ENCODE measurements at regions not wholly inside any gene's neighbourhood (a gene's known extent, or its start where the extent isn't known, plus 50 kb on each side); places are given as distances from the start of the nearest gene placed in this dataset.

DNA sequence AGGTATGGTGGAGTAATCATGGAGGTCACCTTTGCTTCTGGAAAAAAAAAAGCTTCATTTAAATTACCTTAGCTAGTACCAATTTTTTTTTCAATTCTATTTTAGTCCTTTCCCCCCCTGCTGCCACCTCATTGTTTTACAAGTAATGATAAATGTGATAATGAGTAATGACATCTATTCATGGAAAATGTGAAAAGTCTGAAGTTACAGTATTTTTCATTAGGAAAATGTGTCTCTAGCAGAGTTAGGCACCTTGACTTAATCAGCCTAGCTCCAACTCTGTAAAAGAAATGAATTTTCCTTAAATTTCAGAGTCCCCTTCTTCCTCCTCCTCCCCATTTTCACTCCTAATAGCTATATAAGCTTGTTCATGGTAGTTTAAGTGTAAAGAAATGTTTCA is 204.9 kb upstream of the USP25 start:
- H3K9ac ChIP-seq (ENCODE audit: insufficient read depth, low read length, poor library complexity, severe bottlenecking): no peak overlapping the region
- H3K36me3 Mint-ChIP-seq: no peaks in the 10 kb centered on the region
- H3K27me3 ChIP-seq (ENCODE audit: control insufficient read depth in 2 of 2, insufficient read depth in 2 of 2, low read length in 2 of 2): no peaks in the 10 kb centered on the region
- H3K36me3 ChIP-seq (replicated peaks in 1 of 2; ENCODE audit: control insufficient read depth in 1 of 2, insufficient read depth in 2 of 2, low read length in 2 of 2): no peaks in the 10 kb centered on the region
- no peak overlapping the region for H3K4me3 Mint-ChIP-seq
- no peak for TF ChIP-seq CTCF (IDR thresholded peaks at IDR 0.05)
- no peaks in the 10 kb centered on the region for H3K27me3 Mint-ChIP-seq (ENCODE audit: low read depth in 3 of 3)
- H3K27ac ChIP-seq (ENCODE audit: low read depth in 1 of 2, low read length in 2 of 2): no peak overlapping the region
- H3K9me3 ChIP-seq (replicated peaks in 1 of 2; ENCODE audit: control insufficient read depth in 1 of 2, insufficient read depth in 1 of 2, low read length in 2 of 2): peaks cover 9 to 15% of the 10 kb centered on the region in 2 donors
- no peak overlapping the region for H2AFZ ChIP-seq (ENCODE audit: insufficient read depth, low read depth, low read length, poor library complexity, severe bottlenecking)
- H3K4me2 ChIP-seq (replicated peaks; ENCODE audit: extremely low read depth, low read length, poor library complexity, severe bottlenecking): no peak overlapping the region
- H3K79me2 ChIP-seq (ENCODE audit: insufficient read depth, low read length): no peaks in the 10 kb centered on the region
- intact Hi-C loops (cut with micrococcal nuclease): no loop called here
- no peak overlapping the region for H3K4me3 ChIP-seq (replicated peaks in 1 of 3; ENCODE audit: low read depth in 2 of 3, low read length in 3 of 3)
- DNase-seq: no peak
- peaks cover 6% of the 10 kb centered on the region for H3K4me1 Mint-ChIP-seq
- H3K27ac Mint-ChIP-seq: no peak overlapping the region
- H4K20me1 ChIP-seq (ENCODE audit: insufficient read depth, low read length): no peaks in the 10 kb centered on the region
- peaks cover 9 to 18% (median 15%) of the 10 kb centered on the region in 7 donors for H3K9me3 Mint-ChIP-seq
- H3K4me1 ChIP-seq (ENCODE audit: control insufficient read depth in 1 of 2, insufficient read depth in 2 of 2, low read length in 2 of 2): no peaks in the 10 kb centered on the region

GRCh38 chr21:15526798-15527197 is 203.0 kb upstream of the USP25 start:
- Histone ChIP-seq H3K4me2 (replicated peaks; ENCODE audit: extremely low read depth, low read length, poor library complexity, severe bottlenecking) (no peak overlapping the region), H3K27me3 (ENCODE audit: control insufficient read depth in 2 of 2, insufficient read depth in 2 of 2, low read length in 2 of 2) (no peaks in the 10 kb centered on the region), H3K79me2 (ENCODE audit: insufficient read depth, low read length) (no peaks in the 10 kb centered on the region), H3K9me3 (replicated peaks in 1 of 2; ENCODE audit: control insufficient read depth in 1 of 2, insufficient read depth in 1 of 2, low read length in 2 of 2) (peaks cover 4 to 6% of the 10 kb centered on the region in 2 donors), H3K27ac (ENCODE audit: low read depth in 1 of 2, low read length in 2 of 2) (no peak overlapping the region), H4K20me1 (ENCODE audit: insufficient read depth, low read length) (no peaks in the 10 kb centered on the region), H3K4me1 (ENCODE audit: control insufficient read depth in 1 of 2, insufficient read depth in 2 of 2, low read length in 2 of 2) (no peaks in the 10 kb centered on the region), H3K4me3 (replicated peaks in 1 of 3; ENCODE audit: low read depth in 2 of 3, low read length in 3 of 3) (no peak overlapping the region), H2AFZ (ENCODE audit: insufficient read depth, low read depth, low read length, poor library complexity, severe bottlenecking) (peak overlapping the region; percentile 27), H3K36me3 (replicated peaks in 1 of 2; ENCODE audit: control insufficient read depth in 1 of 2, insufficient read depth in 2 of 2, low read length in 2 of 2) (no peaks in the 10 kb centered on the region), H3K9ac (ENCODE audit: insufficient read depth, low read length, poor library complexity, severe bottlenecking) (no peak overlapping the region)
- peaks cover 4 to 11% (median 7%) of the 10 kb centered on the region in 7 donors for H3K9me3 Mint-ChIP-seq
- H3K4me3 Mint-ChIP-seq: no peak overlapping the region
- H3K27ac Mint-ChIP-seq: no peak overlapping the region
- H3K4me1 Mint-ChIP-seq: peaks cover 5% of the 10 kb centered on the region
- intact Hi-C loops (cut with micrococcal nuclease): no loop called here
- no peak for DNase-seq
- no peaks in the 10 kb centered on the region for H3K36me3 Mint-ChIP-seq
- no CpG with 5 or more reads among the region's 2 CpGs for WGBS (ENCODE audit: insufficient coverage)
- no peaks in the 10 kb centered on the region for H3K27me3 Mint-ChIP-seq (ENCODE audit: low read depth in 3 of 3)
- TF ChIP-seq CTCF (IDR thresholded peaks at IDR 0.05): no peak

All from CD14-positive monocyte (primary cell).